HEK293 (cell line): ENCODE measurements at regions not wholly inside any gene's neighbourhood (a gene's known extent, or its start where the extent isn't known, plus 50 kb on each side); places are given as distances from the start of the nearest gene placed in this dataset.

Experiments
- CTCF ChIA-PET: fragments of 350-600 bp; formaldehyde crosslinking; extraction: SDS; loops from one replicate; lab custom pipeline; 2021; ENCODE audit warnings: antibody characterized with exemption; lab: Yijun Ruan, JAX
- POLR2A ChIA-PET: fragments of 300-600 bp; formaldehyde crosslinking; extraction: SDS; loops from one replicate; lab custom pipeline; 2020; ENCODE audit warnings: antibody characterized with exemption, inconsistent platforms; lab: Yijun Ruan, JAX
- H3K27ac ChIP-seq: fragments of 200-500 bp; sonication (Bioruptor generic); 2 replicates; pipeline ENCODE4 v1.5.1; 2014; ENCODE audit warnings: low read depth, low read length, control low read depth, inconsistent platforms; ENCODE audit errors: extremely low read depth
- H3K36me3 ChIP-seq, 2 experiments: fragments of 200-500 bp in 1 of 2; sonication (Bioruptor generic) in 1 of 2; 1 replicate in 1 of 2; 2 replicates in 1 of 2; pipeline ENCODE4 v1.5.1; 2014 to 2017; ENCODE audit warnings: inconsistent platforms in 2 of 2, low read length in 2 of 2; ENCODE audit not compliant: control insufficient read depth in 2 of 2, insufficient read depth in 1 of 2
- H3K4me1 ChIP-seq: fragments of 200-500 bp; sonication (Bioruptor generic); 2 replicates; pipeline ENCODE4 v1.5.1; 2014; ENCODE audit warnings: mild to moderate bottlenecking, low read length, inconsistent platforms; ENCODE audit not compliant: control insufficient read depth, insufficient read depth
- H3K4me3 ChIP-seq: 2 replicates; pipeline ENCODE4 v1.5.1; 2011; ENCODE audit warnings: low read depth, mild to moderate bottlenecking, control low read depth, low read length, moderate library complexity
- H3K9me3 ChIP-seq: fragments of 200-500 bp; sonication (Bioruptor generic); 2 replicates; pipeline ENCODE4 v1.5.1; 2014; ENCODE audit warnings: low read depth, low read length, inconsistent platforms; ENCODE audit not compliant: control insufficient read depth, insufficient read depth
- HOXC10 ChIP-seq: sonication (generic); formaldehyde crosslinking; IDR thresholded peaks from 2 replicates; pipeline ENCODE4 v1.8.1; 2023; ENCODE audit warnings: mild to moderate bottlenecking, missing genetic modification reagents
- HOXD13 ChIP-seq: sonication (generic); formaldehyde crosslinking; IDR thresholded peaks from 2 replicates; pipeline ENCODE4 v1.8.0; 2022; ENCODE audit warnings: missing genetic modification reagents, borderline replicate concordance
- KLF10 ChIP-seq: fragments of 450-650 bp; IDR thresholded peaks from 2 replicates; pipeline ENCODE4 v1.5.1; 2018; ENCODE audit warnings: missing biosample characterization, mild to moderate bottlenecking, missing genetic modification characterization
- KLF8 ChIP-seq: fragments of 450-650 bp; formaldehyde crosslinking; IDR thresholded peaks from 2 replicates; pipeline ENCODE4 v1.5.1; 2016; ENCODE audit warnings: missing biosample characterization, missing genetic modification characterization
- KLF9 ChIP-seq: fragments of 450-650 bp; formaldehyde crosslinking; IDR thresholded peaks from 2 replicates; pipeline ENCODE4 v1.5.1; 2016; ENCODE audit warnings: missing biosample characterization, missing genetic modification characterization, low read depth
- MYNN ChIP-seq: fragments of 450-650 bp; formaldehyde crosslinking; IDR thresholded peaks from 2 replicates; pipeline ENCODE4 v1.5.1; 2016; ENCODE audit warnings: missing biosample characterization, missing genetic modification characterization, borderline replicate concordance
- SCRT2 ChIP-seq: fragments of 450-650 bp; formaldehyde crosslinking; IDR thresholded peaks from 2 replicates; pipeline ENCODE4 v1.5.1; 2016; ENCODE audit warnings: missing biosample characterization, missing genetic modification characterization
- SP7 ChIP-seq: fragments of 450-650 bp; formaldehyde crosslinking; IDR thresholded peaks from 2 replicates; pipeline ENCODE4 v1.5.1; 2016; ENCODE audit warnings: missing biosample characterization, missing genetic modification characterization
- TCF7L2 ChIP-seq: IDR thresholded peaks from 2 replicates; pipeline ENCODE4 v1.6.1; 2011; ENCODE audit warnings: low read depth, mild to moderate bottlenecking, inconsistent platforms, low read length, moderate library complexity, borderline replicate concordance
- ZBTB8A ChIP-seq: fragments of 450-650 bp; formaldehyde crosslinking; IDR thresholded peaks from 2 replicates; pipeline ENCODE4 v1.5.1; 2016; ENCODE audit warnings: missing biosample characterization, missing genetic modification characterization
- ZFP41 ChIP-seq: fragments of 450-650 bp; formaldehyde crosslinking; IDR thresholded peaks from 2 replicates; pipeline ENCODE4 v1.5.1; 2016; ENCODE audit warnings: missing biosample characterization, missing genetic modification characterization, borderline replicate concordance
- ZNF132 ChIP-seq: fragments of 450-650 bp; formaldehyde crosslinking; IDR thresholded peaks from 2 replicates; pipeline ENCODE4 v1.5.1; 2017; ENCODE audit warnings: missing biosample characterization, missing genetic modification characterization, borderline replicate concordance
- ZNF223 ChIP-seq: fragments of 450-650 bp; formaldehyde crosslinking; IDR thresholded peaks from 2 replicates; pipeline ENCODE4 v1.5.1; 2016; ENCODE audit warnings: missing biosample characterization, missing genetic modification characterization
- ZNF248 ChIP-seq: fragments of 450-650 bp; formaldehyde crosslinking; IDR thresholded peaks from 2 replicates; pipeline ENCODE4 v1.5.1; 2017; ENCODE audit warnings: missing biosample characterization, missing genetic modification characterization
- ZNF324 ChIP-seq: fragments of 450-650 bp; formaldehyde crosslinking; IDR thresholded peaks from 2 replicates; pipeline ENCODE4 v1.5.1; 2016; ENCODE audit warnings: missing biosample characterization, missing genetic modification characterization
- ZNF354C ChIP-seq: fragments of 450-650 bp; formaldehyde crosslinking; IDR thresholded peaks from 2 replicates; pipeline ENCODE4 v1.5.1; 2016; ENCODE audit warnings: missing biosample characterization, missing genetic modification characterization, low read depth, borderline replicate concordance
- ZNF585B ChIP-seq: fragments of 450-650 bp; formaldehyde crosslinking; IDR thresholded peaks from 2 replicates; pipeline ENCODE4 v1.5.1; 2016; ENCODE audit warnings: missing biosample characterization, missing genetic modification characterization
- ZNF624 ChIP-seq: fragments of 450-650 bp; formaldehyde crosslinking; IDR thresholded peaks from 2 replicates; pipeline ENCODE4 v1.5.1; 2017; ENCODE audit warnings: missing biosample characterization, missing genetic modification characterization
- ZNF629 ChIP-seq: fragments of 450-650 bp; formaldehyde crosslinking; IDR thresholded peaks from 2 replicates; pipeline ENCODE4 v1.5.1; 2017; ENCODE audit warnings: missing biosample characterization, missing genetic modification characterization
- ZNF664 ChIP-seq: fragments of 450-650 bp; formaldehyde crosslinking; IDR thresholded peaks from 2 replicates; pipeline ENCODE4 v1.5.1; 2016; ENCODE audit warnings: missing biosample characterization, missing genetic modification characterization
- ZNF76 ChIP-seq: fragments of 450-650 bp; formaldehyde crosslinking; IDR thresholded peaks from 2 replicates; pipeline ENCODE4; 2016; ENCODE audit warnings: low read depth, missing biosample characterization, missing genetic modification characterization, borderline replicate concordance
- ZNF776 ChIP-seq: fragments of 450-650 bp; formaldehyde crosslinking; IDR thresholded peaks from 2 replicates; pipeline ENCODE4 v1.5.0; 2017; ENCODE audit warnings: missing biosample characterization, missing genetic modification characterization, borderline replicate concordance
- TF ChIP-seq, protein P1 (sequence below): fragments of 450-650 bp; formaldehyde crosslinking; IDR thresholded peaks from 2 replicates; pipeline ENCODE4 v1.5.1; 2016; ENCODE audit warnings: missing biosample characterization, missing genetic modification characterization, low read depth
- TF ChIP-seq, protein P2 (sequence below): fragments of 450-650 bp; formaldehyde crosslinking; IDR thresholded peaks from 2 replicates; pipeline ENCODE4 v1.5.1; 2016; ENCODE audit warnings: missing biosample characterization, missing genetic modification characterization
- TF ChIP-seq, protein P3 (sequence below): fragments of 450-650 bp; formaldehyde crosslinking; optimal IDR thresholded peaks from 2 replicates; pipeline ENCODE3; 2016; ENCODE audit warnings: missing biosample characterization, mild to moderate bottlenecking, missing genetic modification characterization
- TF ChIP-seq, protein P4 (sequence below): fragments of 450-650 bp; formaldehyde crosslinking; IDR thresholded peaks from 2 replicates; pipeline ENCODE4 v1.5.1; 2016; ENCODE audit warnings: missing biosample characterization, missing genetic modification characterization
- TF ChIP-seq, protein P5 (sequence below): fragments of 450-650 bp; formaldehyde crosslinking; IDR thresholded peaks from 2 replicates; pipeline ENCODE4 v1.5.1; 2016; ENCODE audit warnings: missing biosample characterization, missing genetic modification characterization, borderline replicate concordance
- TF ChIP-seq, protein P6 (sequence below): fragments of 450-650 bp; IDR thresholded peaks from 2 replicates; pipeline ENCODE4 v1.5.1; 2018; ENCODE audit warnings: missing biosample characterization, missing genetic modification characterization

DNA sequence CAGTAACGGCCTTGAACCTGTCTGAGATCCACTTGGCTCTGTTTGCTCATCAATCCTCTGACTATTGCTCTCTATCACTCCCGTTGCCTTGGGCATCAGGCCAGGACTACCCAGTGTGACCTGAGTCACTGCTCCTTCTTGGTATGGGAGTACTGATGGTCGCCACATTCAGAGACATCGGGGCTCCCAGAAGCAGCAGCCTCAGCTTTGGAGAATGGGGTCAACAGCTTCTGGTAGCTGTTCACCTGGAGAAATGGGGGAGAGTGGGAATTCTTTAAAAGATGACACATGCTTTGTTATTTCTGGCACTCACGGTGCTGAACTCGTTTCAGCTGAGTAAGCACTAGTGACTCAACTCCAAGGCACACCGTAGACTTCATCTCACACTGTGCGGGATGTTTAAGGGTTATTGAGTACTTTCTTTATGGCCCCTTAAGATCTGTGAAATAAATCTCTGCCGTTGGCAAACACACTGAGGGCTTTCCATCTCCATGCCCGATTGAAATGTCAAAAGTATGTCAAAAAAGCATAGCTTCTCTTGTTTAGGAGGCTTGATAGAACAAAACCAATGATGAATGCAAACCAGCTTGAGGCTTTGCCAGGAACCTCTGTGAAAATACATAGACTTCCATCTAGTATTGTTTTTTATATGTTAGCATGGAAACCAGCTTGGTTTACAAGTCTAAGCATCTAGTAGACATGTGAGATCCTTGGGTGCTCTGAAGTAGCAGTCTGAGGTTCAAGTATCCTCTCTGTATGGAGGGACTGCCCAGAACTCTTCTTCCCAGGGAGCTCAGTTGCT, 333.1 kb downstream of the CXCL12 start (continued):
- TF ChIP-seq ZNF76 (no peak), ZNF624 (tag by site-specific recombination) (no peak), ZNF776 (no peak), SCRT2 (no peak), ZNF223 (no peak), HOXC10 (CRISPR knock-in tag) (no peak), TCF7L2 (no peak), KLF10 (tag by site-specific recombination) (no peak), ZFP41 (tag by site-specific recombination) (no peak), ZNF585B (tag by site-specific recombination) (no peak), ZNF629 (tag by site-specific recombination) (peak; percentile 76; the same call in 1 of the 2 replicates)
- TF ChIP-seq, protein P1, sequence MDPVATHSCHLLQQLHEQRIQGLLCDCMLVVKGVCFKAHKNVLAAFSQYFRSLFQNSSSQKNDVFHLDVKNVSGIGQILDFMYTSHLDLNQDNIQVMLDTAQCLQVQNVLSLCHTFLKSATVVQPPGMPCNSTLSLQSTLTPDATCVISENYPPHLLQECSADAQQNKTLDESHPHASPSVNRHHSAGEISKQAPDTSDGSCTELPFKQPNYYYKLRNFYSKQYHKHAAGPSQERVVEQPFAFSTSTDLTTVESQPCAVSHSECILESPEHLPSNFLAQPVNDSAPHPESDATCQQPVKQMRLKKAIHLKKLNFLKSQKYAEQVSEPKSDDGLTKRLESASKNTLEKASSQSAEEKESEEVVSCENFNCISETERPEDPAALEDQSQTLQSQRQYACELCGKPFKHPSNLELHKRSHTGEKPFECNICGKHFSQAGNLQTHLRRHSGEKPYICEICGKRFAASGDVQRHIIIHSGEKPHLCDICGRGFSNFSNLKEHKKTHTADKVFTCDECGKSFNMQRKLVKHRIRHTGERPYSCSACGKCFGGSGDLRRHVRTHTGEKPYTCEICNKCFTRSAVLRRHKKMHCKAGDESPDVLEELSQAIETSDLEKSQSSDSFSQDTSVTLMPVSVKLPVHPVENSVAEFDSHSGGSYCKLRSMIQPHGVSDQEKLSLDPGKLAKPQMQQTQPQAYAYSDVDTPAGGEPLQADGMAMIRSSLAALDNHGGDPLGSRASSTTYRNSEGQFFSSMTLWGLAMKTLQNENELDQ: no peak
- TF ChIP-seq, protein P2, sequence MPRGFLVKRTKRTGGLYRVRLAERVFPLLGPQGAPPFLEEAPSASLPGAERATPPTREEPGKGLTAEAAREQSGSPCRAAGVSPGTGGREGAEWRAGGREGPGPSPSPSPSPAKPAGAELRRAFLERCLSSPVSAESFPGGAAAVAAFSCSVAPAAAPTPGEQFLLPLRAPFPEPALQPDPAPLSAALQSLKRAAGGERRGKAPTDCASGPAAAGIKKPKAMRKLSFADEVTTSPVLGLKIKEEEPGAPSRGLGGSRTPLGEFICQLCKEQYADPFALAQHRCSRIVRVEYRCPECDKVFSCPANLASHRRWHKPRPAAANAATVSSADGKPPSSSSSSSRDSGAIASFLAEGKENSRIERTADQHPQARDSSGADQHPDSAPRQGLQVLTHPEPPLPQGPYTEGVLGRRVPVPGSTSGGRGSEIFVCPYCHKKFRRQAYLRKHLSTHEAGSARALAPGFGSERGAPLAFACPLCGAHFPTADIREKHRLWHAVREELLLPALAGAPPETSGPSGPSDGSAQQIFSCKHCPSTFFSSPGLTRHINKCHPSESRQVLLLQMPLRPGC (tag by site-specific recombination): peak; percentile 18; the same call in 1 of the 2 replicates

DNA sequence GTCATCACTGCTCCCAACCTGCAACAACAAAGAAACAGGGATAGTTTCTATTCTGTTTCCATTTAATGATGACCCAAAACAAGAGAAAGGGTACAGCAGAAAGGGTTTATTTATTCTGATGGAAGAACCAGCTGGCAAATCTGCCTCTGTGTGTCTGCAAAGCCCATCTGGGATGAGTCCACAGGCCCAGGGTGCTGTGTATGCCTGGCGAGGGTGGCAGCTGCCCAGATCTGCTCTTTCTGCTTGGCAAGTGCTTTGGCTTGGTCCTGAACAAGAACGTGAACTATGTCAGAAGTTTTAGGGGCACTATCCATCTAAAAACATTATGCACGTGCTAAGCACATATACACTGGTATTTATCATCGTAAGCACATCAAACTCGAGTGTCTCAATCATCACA, 333.8 kb downstream of the CXCL12 start:
- H3K36me3 ChIP-seq: no peaks in the 10 kb centered on the region
- H3K4me1 ChIP-seq: peaks cover 11% of the 10 kb centered on the region
- CTCF ChIA-PET: no interaction called here
- TF ChIP-seq HOXD13 (CRISPR knock-in tag): no peak
- TF ChIP-seq, protein P3, sequence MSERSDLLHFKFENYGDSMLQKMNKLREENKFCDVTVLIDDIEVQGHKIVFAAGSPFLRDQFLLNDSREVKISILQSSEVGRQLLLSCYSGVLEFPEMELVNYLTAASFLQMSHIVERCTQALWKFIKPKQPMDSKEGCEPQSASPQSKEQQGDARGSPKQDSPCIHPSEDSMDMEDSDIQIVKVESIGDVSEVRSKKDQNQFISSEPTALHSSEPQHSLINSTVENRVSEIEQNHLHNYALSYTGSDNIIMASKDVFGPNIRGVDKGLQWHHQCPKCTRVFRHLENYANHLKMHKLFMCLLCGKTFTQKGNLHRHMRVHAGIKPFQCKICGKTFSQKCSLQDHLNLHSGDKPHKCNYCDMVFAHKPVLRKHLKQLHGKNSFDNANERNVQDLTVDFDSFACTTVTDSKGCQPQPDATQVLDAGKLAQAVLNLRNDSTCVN: no peak
- TF ChIP-seq ZNF132: no peak
- TF ChIP-seq ZNF248 (tag by site-specific recombination): no peak
- TF ChIP-seq MYNN: no peak
- no peak for TF ChIP-seq SP7
- TF ChIP-seq ZNF324 (tag by site-specific recombination): no peak
- TF ChIP-seq ZBTB8A (tag by site-specific recombination): no peak
- TF ChIP-seq KLF9: no peak
- TF ChIP-seq ZNF664 (tag by site-specific recombination): no peak
- TF ChIP-seq, protein P4, sequence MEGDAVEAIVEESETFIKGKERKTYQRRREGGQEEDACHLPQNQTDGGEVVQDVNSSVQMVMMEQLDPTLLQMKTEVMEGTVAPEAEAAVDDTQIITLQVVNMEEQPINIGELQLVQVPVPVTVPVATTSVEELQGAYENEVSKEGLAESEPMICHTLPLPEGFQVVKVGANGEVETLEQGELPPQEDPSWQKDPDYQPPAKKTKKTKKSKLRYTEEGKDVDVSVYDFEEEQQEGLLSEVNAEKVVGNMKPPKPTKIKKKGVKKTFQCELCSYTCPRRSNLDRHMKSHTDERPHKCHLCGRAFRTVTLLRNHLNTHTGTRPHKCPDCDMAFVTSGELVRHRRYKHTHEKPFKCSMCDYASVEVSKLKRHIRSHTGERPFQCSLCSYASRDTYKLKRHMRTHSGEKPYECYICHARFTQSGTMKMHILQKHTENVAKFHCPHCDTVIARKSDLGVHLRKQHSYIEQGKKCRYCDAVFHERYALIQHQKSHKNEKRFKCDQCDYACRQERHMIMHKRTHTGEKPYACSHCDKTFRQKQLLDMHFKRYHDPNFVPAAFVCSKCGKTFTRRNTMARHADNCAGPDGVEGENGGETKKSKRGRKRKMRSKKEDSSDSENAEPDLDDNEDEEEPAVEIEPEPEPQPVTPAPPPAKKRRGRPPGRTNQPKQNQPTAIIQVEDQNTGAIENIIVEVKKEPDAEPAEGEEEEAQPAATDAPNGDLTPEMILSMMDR (tag by site-specific recombination): no peak
- TF ChIP-seq, protein P5, sequence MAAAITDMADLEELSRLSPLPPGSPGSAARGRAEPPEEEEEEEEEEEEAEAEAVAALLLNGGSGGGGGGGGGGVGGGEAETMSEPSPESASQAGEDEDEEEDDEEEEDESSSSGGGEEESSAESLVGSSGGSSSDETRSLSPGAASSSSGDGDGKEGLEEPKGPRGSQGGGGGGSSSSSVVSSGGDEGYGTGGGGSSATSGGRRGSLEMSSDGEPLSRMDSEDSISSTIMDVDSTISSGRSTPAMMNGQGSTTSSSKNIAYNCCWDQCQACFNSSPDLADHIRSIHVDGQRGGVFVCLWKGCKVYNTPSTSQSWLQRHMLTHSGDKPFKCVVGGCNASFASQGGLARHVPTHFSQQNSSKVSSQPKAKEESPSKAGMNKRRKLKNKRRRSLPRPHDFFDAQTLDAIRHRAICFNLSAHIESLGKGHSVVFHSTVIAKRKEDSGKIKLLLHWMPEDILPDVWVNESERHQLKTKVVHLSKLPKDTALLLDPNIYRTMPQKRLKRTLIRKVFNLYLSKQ (tag by site-specific recombination): no peak
- TF ChIP-seq, protein P6, sequence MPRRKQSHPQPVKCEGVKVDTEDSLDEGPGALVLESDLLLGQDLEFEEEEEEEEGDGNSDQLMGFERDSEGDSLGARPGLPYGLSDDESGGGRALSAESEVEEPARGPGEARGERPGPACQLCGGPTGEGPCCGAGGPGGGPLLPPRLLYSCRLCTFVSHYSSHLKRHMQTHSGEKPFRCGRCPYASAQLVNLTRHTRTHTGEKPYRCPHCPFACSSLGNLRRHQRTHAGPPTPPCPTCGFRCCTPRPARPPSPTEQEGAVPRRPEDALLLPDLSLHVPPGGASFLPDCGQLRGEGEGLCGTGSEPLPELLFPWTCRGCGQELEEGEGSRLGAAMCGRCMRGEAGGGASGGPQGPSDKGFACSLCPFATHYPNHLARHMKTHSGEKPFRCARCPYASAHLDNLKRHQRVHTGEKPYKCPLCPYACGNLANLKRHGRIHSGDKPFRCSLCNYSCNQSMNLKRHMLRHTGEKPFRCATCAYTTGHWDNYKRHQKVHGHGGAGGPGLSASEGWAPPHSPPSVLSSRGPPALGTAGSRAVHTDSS (tag by site-specific recombination): no peak
- no peak for TF ChIP-seq KLF8 (tag by site-specific recombination)
- TF ChIP-seq KLF10 (tag by site-specific recombination): no peak
- TF ChIP-seq ZNF354C: no peak
- H3K4me3 ChIP-seq: no peak overlapping the region
- POLR2A ChIA-PET: no interaction called here
- no peak overlapping the region for H3K27ac ChIP-seq
- H3K9me3 ChIP-seq: no peaks in the 10 kb centered on the region
